PC-3 (cell line): ENCODE measurements at regions not wholly inside any gene's neighbourhood (a gene's known extent, or its start where the extent isn't known, plus 50 kb on each side); places are given as distances from the start of the nearest gene placed in this dataset.

Experiments
- ATAC-seq: fragments of 200-7000 bp; cut with Tn5 transposase; 2 replicates; pipeline ENCODE4 v1.9.1; 2020; ENCODE audit warnings: mild to moderate bottlenecking, moderate library complexity
- BruUV-seq: library from RNA; stranded (reverse); fragments of 400-500 nt; replicated peaks from 2 replicates; lab custom pipeline; 2021; lab: Mats Ljungman, UMichigan
- CTCF ChIA-PET: fragments of 300-600 bp; sonication (Branson Sonifier 250); formaldehyde crosslinking; loops from one replicate; lab custom pipeline; 2022; ENCODE audit warnings: antibody characterized with exemption; lab: Charles Lee
- POLR2A ChIA-PET: fragments of 300-600 bp; sonication (Branson Sonifier 250); formaldehyde crosslinking; loops from one replicate; lab custom pipeline; 2022; ENCODE audit warnings: antibody characterized with exemption; ENCODE audit not compliant: unreplicated experiment; lab: Charles Lee
- DNase-seq: peaks from one replicate; pipeline ENCODE4 v3.0.0-alpha.2; 2015
- H2AFZ ChIP-seq: fragments of 300-600 bp; sonication (generic); 2 replicates; pipeline ENCODE4 v1.6.0; 2016; ENCODE audit warnings: antibody characterized with exemption, low read length
- H3F3A ChIP-seq: fragments of 300-600 bp; sonication (generic); one replicate; pipeline ENCODE4 v1.6.0; 2017; ENCODE audit warnings: antibody characterized with exemption, low read length, control low read depth, mild to moderate bottlenecking; ENCODE audit not compliant: unreplicated experiment
- H3K27ac ChIP-seq: fragments of 300-600 bp; sonication (generic); 2 replicates; pipeline ENCODE4 v1.5.1; 2016; ENCODE audit warnings: mild to moderate bottlenecking, low read length
- H3K27me3 ChIP-seq: fragments of 300-600 bp; sonication (generic); 2 replicates; pipeline ENCODE4 v1.6.1; 2016; ENCODE audit warnings: low read length, mixed read lengths
- H3K36me3 ChIP-seq: fragments of 300-600 bp; sonication (generic); 2 replicates; pipeline ENCODE4 v1.6.1; 2016; ENCODE audit warnings: low read depth, mixed run types, low read length, mixed read lengths
- H3K4me1 ChIP-seq: fragments of 300-600 bp; sonication (generic); 2 replicates; pipeline ENCODE4 v1.5.1; 2016; ENCODE audit warnings: low read length; ENCODE audit not compliant: insufficient read depth
- H3K4me2 ChIP-seq: fragments of 300-600 bp; sonication (generic); 2 replicates; pipeline ENCODE4 v1.6.0; 2016; ENCODE audit warnings: low read length
- H3K4me3 ChIP-seq: fragments of 300-600 bp; sonication (generic); 2 replicates; pipeline ENCODE4 v1.5.1; 2016; ENCODE audit warnings: mild to moderate bottlenecking, low read length, mixed read lengths
- H3K79me2 ChIP-seq: fragments of 300-600 bp; sonication (generic); 2 replicates; pipeline ENCODE4 v1.6.1; 2017; ENCODE audit warnings: low read length, mixed read lengths
- H3K9ac ChIP-seq: fragments of 300-600 bp; sonication (generic); 2 replicates; pipeline ENCODE4 v1.6.0; 2016; ENCODE audit warnings: mild to moderate bottlenecking, low read length
- H3K9me2 ChIP-seq: fragments of 300-600 bp; sonication (generic); replicated peaks from 2 replicates; pipeline ENCODE4 v1.6.1; 2016; ENCODE audit warnings: mixed run types, low read length, mixed read lengths
- H3K9me3 ChIP-seq: fragments of 300-600 bp; sonication (generic); 2 replicates; pipeline ENCODE4 v1.6.1; 2016; ENCODE audit warnings: low read length, mixed read lengths
- H4K20me1 ChIP-seq: fragments of 300-600 bp; sonication (generic); 2 replicates; pipeline ENCODE4 v1.6.1; 2016; ENCODE audit warnings: low read length, mixed read lengths
- EZH2 ChIP-seq: fragments of 300-600 bp; sonication (generic); IDR thresholded peaks from one replicate; pipeline ENCODE4 v1.6.1; 2017; ENCODE audit warnings: antibody characterized with exemption, mild to moderate bottlenecking, low read length; ENCODE audit not compliant: unreplicated experiment
- EZH2phosphoT487 ChIP-seq: fragments of 300-600 bp; sonication (generic); IDR thresholded peaks from 2 replicates; pipeline ENCODE4 v1.6.1; 2018; ENCODE audit warnings: mild to moderate bottlenecking, antibody characterized with exemption, low read length, borderline replicate concordance
- intact Hi-C: fragments of 100-400 bp; cut with micrococcal nuclease; formaldehyde crosslinking; loops from 2 replicates; pipeline ENCODE4 v1.9.0; 2023
- TF ChIP-seq, protein P1 (sequence below): fragments of 300-600 bp; sonication (generic); conservative IDR thresholded peaks from 2 replicates; pipeline ENCODE4 v1.5.1; 2017; ENCODE audit warnings: antibody characterized with exemption, low read depth, mild to moderate bottlenecking, low read length

DNA sequence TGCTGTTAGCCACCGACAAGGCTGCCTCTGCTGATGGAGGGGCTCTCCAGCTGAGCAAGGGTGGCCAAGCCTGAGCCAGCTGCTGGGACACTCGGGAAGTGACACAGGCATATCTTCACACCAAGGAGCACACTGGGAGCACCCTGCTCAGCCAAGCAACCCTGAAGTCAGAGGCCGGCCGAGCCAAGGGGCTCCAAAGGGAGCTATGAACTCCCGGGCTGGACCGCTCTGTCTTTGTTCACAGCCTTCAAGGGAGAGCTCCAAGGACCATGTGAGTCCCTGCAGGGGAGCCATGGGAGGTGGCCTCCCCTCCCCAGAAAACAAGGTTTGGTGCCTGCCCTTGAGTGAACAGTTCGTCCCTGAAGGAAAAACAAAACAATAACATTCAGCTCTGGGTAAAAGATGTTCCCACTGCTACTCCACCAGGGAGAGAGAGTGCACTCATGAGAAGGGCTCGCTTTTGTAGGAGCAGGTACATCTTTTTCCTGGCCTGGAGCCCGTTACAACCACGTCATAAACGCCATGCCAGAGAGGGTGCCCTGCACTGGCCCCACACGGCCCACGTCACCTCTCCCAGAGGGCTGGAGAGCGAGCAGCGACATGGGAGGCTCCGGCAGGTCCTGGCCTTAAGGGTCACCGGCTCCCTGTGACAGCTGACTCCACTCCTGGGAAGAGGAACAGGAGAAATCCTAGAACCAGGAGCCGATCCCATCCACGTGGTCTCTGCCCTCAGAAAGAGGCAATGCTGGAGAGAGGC lies 56.3 kb upstream of the SLC25A33 start:
- intact Hi-C loops: no loop called here
- no peak for DNase-seq
- H3K9me2 ChIP-seq: no peaks in the 10 kb centered on the region
- no peak overlapping the region for H3K27ac ChIP-seq
- no peak for ATAC-seq
- H3F3A ChIP-seq: no peaks in the 10 kb centered on the region
- no peaks in the 10 kb centered on the region for H3K9me3 ChIP-seq
- H3K4me2 ChIP-seq: no peak overlapping the region
- no peaks in the 10 kb centered on the region for H3K4me1 ChIP-seq
- CTCF ChIA-PET: no interaction called here
- no peaks in the 10 kb centered on the region for H3K36me3 ChIP-seq
- no peaks in the 10 kb centered on the region for H3K27me3 ChIP-seq
- H3K4me3 ChIP-seq: no peak overlapping the region
- H2AFZ ChIP-seq: no peak overlapping the region
- H4K20me1 ChIP-seq: no peaks in the 10 kb centered on the region
- TF ChIP-seq EZH2phosphoT487: no peak
- TF ChIP-seq, protein P1, sequence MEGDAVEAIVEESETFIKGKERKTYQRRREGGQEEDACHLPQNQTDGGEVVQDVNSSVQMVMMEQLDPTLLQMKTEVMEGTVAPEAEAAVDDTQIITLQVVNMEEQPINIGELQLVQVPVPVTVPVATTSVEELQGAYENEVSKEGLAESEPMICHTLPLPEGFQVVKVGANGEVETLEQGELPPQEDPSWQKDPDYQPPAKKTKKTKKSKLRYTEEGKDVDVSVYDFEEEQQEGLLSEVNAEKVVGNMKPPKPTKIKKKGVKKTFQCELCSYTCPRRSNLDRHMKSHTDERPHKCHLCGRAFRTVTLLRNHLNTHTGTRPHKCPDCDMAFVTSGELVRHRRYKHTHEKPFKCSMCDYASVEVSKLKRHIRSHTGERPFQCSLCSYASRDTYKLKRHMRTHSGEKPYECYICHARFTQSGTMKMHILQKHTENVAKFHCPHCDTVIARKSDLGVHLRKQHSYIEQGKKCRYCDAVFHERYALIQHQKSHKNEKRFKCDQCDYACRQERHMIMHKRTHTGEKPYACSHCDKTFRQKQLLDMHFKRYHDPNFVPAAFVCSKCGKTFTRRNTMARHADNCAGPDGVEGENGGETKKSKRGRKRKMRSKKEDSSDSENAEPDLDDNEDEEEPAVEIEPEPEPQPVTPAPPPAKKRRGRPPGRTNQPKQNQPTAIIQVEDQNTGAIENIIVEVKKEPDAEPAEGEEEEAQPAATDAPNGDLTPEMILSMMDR: no peak
- no peak for TF ChIP-seq EZH2
- no peak overlapping the region for H3K9ac ChIP-seq
- POLR2A ChIA-PET: no interaction called here
- no TSS peak for BruUV-seq
- no peaks in the 10 kb centered on the region for H3K79me2 ChIP-seq

DNA sequence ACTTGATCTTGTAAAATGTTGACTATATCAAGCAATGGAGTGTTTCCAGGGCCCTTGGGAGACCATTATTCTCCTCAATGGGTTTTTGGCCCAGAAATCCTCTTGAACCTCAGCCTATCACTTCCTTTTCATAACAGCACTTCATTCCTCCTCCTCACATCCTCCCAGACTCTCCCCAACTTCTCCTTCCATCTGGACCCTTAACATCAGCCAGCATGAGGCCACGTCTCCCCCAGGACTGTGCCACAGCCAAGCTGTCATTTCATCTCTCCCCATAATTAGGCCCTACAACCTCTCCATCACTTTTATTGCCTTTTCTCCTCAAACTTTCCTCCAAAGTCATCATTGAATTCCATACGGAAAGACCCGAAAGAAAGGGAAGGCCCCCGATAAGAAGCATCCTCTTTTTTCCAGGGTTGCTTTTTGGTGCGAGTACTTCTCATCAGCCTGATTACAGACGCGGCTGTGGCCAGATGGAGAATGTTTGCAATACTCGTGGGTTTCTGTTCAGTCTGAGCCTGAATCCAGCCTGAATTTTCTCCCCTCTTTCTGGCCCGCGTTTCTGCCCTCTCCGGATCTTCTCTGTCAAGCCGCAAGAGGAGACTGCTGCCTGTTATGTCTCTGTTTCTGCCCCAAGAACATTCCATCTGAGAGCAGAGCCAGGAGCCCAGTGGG lies 52.7 kb upstream of the SLC25A33 start:
- ATAC-seq: no peak
- H3K9me2 ChIP-seq: no peaks in the 10 kb centered on the region
- H3K36me3 ChIP-seq: no peaks in the 10 kb centered on the region
- no peaks in the 10 kb centered on the region for H4K20me1 ChIP-seq
- H3K9ac ChIP-seq: no peak overlapping the region
- H3K9me3 ChIP-seq: no peaks in the 10 kb centered on the region
- no peak overlapping the region for H3K4me2 ChIP-seq
- H3K4me1 ChIP-seq: no peaks in the 10 kb centered on the region
- no peak overlapping the region for H3K27ac ChIP-seq
- intact Hi-C loops: no loop called here
- no peak overlapping the region for H3K4me3 ChIP-seq
- DNase-seq: no peak
- BruUV-seq: no TSS peak
- H2AFZ ChIP-seq: no peak overlapping the region
- TF ChIP-seq, protein P1: no peak
- TF ChIP-seq EZH2: no peak
- no peak for TF ChIP-seq EZH2phosphoT487
- ChIA-PET POLR2A (no interaction called here), CTCF (no interaction called here)
- no peaks in the 10 kb centered on the region for H3K79me2 ChIP-seq
- H3F3A ChIP-seq: no peaks in the 10 kb centered on the region
- H3K27me3 ChIP-seq: no peaks in the 10 kb centered on the region
